Colonic mucosa (tissue), 4 donors: ENCODE measurements at regions not wholly inside any gene's neighbourhood (a gene's known extent, or its start where the extent isn't known, plus 50 kb on each side); places are given as distances from the start of the nearest gene placed in this dataset.

Experiments used
- DNase-seq: peaks from one replicate; pipeline ENCODE4 v3.0.0-alpha.2; 2020
- H3K27ac ChIP-seq: fragments of 200-600 bp; one replicate; pipeline ENCODE4 v1.8.0; 2021
- H3K27me3 ChIP-seq: fragments of 200-600 bp; one replicate; pipeline ENCODE4 v1.8.0; 2021
- H3K36me3 ChIP-seq: fragments of 200-600 bp; one replicate; pipeline ENCODE4 v1.8.0; 2021
- H3K4me1 ChIP-seq: fragments of 200-600 bp; one replicate; pipeline ENCODE4 v1.8.0; 2021; ENCODE audit warnings: mild to moderate bottlenecking
- H3K4me3 ChIP-seq: fragments of 200-600 bp; one replicate; pipeline ENCODE4 v1.8.0; 2021
- H3K9ac ChIP-seq, 2 donors: one replicate each; pipeline ENCODE4 v1.7.0; 2013; ENCODE audit warnings: control low read depth in 2 of 2, low read depth in 2 of 2, low read length in 2 of 2
- H3K9me3 ChIP-seq: fragments of 200-600 bp; one replicate; pipeline ENCODE4 v1.8.0; 2021
- CTCF ChIP-seq: fragments of 200-600 bp; IDR thresholded peaks from one replicate; pipeline ENCODE4 v1.8.0; 2022; ENCODE audit warnings: antibody characterized with exemption, mild to moderate bottlenecking
- intact Hi-C: fragments of 100-400 bp; cut with DNase I; formaldehyde crosslinking; loops from one replicate; pipeline ENCODE4 v1.14.1; 2022
- donor health status: healthy.
- donor health status: DM: no; HTN: no; CAD: no.
- donor health status: DM: no; HTN: no; CAD: no.

GRCh38 chr5:117486261-117486660, 911.6 kb upstream of the SEMA6A start:
- intact Hi-C loops = no loop called here
- H3K9me3 ChIP-seq = no peaks in the 10 kb centered on the region
- H3K27me3 ChIP-seq = no peaks in the 10 kb centered on the region
- H3K4me3 ChIP-seq = no peak overlapping the region
- H3K36me3 ChIP-seq = no peaks in the 10 kb centered on the region
- H3K4me1 ChIP-seq = no peaks in the 10 kb centered on the region
- no peak for TF ChIP-seq CTCF
- no peak for DNase-seq
- no peak overlapping the region for H3K9ac ChIP-seq
- H3K27ac ChIP-seq = no peak overlapping the region

GRCh38 chr5:117475919-117476318, 901.3 kb upstream of the SEMA6A start:
- H3K36me3 ChIP-seq = no peaks in the 10 kb centered on the region
- no peak overlapping the region for H3K9ac ChIP-seq
- TF ChIP-seq CTCF = no peak
- H3K27me3 ChIP-seq = no peaks in the 10 kb centered on the region
- no peak overlapping the region for H3K4me3 ChIP-seq
- H3K4me1 ChIP-seq = no peaks in the 10 kb centered on the region
- no peaks in the 10 kb centered on the region for H3K9me3 ChIP-seq
- no peak for DNase-seq
- no peak overlapping the region for H3K27ac ChIP-seq
- intact Hi-C loops = no loop called here

GRCh38 chr5:117473165-117473564, 898.5 kb upstream of the SEMA6A start:
- Histone ChIP-seq H3K9ac (no peak overlapping the region), H3K4me3 (no peak overlapping the region), H3K4me1 (no peaks in the 10 kb centered on the region), H3K27ac (no peak overlapping the region), H3K27me3 (no peaks in the 10 kb centered on the region), H3K36me3 (no peaks in the 10 kb centered on the region), H3K9me3 (no peaks in the 10 kb centered on the region)
- DNase-seq = no peak
- no peak for TF ChIP-seq CTCF
- intact Hi-C loops = no loop called here

- Histone ChIP-seq H3K4me3 (no peak overlapping the region), H3K36me3 (no peaks in the 10 kb centered on the region), H3K9ac (no peak overlapping the region), H3K9me3 (no peaks in the 10 kb centered on the region), H3K27me3 (no peaks in the 10 kb centered on the region), H3K4me1 (no peaks in the 10 kb centered on the region), H3K27ac (no peak overlapping the region)
- TF ChIP-seq CTCF = no peak
- intact Hi-C loops = no loop called here
- DNase-seq = no peak
Observed at GRCh38 chr5:117463881-117464570, 889.4 kb upstream of the SEMA6A start.

GRCh38 chr5:117461966-117462365, 887.3 kb upstream of the SEMA6A start:
- DNase-seq = no peak
- Histone ChIP-seq H3K27ac (no peak overlapping the region), H3K9ac (no peak overlapping the region), H3K9me3 (no peaks in the 10 kb centered on the region), H3K36me3 (no peaks in the 10 kb centered on the region), H3K4me3 (no peak overlapping the region), H3K27me3 (no peaks in the 10 kb centered on the region), H3K4me1 (no peaks in the 10 kb centered on the region)
- intact Hi-C loops = no loop called here
- TF ChIP-seq CTCF = no peak
